Daoy (cell line): ENCODE measurements at regions not wholly inside any gene's neighbourhood (a gene's known extent, or its start where the extent isn't known, plus 50 kb on each side); places are given as distances from the start of the nearest gene placed in this dataset.
"Not testable (repeated sequence)": the region's sequence is repeated elsewhere in the genome, so short reads cannot be mapped to it uniquely, and the experiment has no call there.

Experiments
- DNase-seq: peaks from one replicate; pipeline ENCODE4 v3.0.0-alpha.2; 2015; ENCODE audit warnings: low read depth

DNA sequence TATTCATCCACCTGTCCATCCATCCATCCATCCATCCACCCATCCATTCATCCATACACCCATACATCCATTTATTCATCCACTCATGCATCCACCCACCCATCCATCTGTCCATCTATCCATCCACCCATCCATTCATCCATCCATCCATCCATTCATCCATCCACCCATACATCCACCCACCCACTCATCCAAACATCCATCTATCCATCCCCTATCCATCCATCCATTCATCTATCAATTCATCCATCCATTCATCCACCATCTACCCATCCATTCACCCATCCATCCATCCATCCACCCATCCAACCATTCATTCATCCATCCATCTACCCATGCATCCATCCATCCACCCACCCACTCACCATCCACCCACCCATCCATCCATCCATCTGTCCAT is 142.6 kb upstream of the SFSWAP start:
- no peak for DNase-seq

DNA sequence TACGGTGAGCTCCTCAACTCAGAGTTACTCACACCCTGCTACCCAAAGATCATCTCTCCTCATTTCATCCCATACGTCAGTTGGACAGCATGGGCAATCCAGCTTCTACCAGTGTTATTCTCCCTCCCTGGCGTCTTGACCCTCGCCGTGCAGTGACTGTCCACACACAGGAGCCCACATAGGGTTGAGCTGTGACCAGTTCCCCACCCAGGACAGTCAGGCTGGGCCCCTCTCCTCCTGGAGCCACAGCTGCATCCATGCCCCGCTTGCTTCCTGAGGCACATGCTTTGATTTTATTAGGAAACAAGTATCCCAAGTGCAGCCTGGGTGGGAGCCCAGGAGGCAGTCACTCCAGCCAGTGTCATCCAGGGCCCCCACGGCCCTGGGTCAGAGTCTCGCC is 140.3 kb upstream of the SFSWAP start:
- DNase-seq = no peak

DNA sequence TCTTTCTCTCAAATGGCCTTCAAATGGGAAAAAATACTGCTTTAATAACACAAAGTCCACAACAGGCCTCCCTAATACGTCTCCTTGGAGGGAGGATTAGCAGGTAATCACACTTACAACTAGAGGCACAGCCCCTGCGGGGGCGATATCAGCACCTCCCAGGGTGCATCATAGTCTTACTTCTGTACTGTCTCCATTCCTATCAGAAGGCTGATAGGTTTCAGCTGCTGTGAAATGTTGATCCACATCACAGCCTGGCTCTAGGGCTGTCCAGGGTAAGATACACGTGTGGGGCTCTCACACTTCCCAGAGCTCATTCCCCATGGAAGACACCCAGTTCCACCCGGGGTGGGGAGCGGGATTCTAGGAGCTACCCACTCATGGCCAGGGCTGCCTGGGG is 139.1 kb upstream of the SFSWAP start:
- no peak for DNase-seq

DNA sequence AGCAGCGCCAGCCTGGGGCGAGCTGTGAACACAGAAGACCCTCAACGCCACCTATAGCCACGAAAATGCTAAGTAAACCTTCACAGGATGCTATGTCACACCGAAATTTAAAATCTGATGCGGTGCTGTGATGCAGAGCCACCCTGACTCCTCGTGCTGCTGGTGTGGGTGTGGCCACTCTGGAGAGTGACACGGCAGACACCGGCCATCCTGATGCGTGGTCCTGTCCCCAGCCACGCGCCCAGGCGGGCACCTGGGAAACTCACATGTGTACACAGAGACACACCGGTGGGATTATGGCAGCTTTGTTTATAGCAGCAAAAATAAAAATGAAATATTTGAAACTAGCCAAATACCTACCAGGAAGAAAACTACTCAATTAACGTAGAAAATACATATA is 138.3 kb upstream of the SFSWAP start:
- no peak for DNase-seq

DNA sequence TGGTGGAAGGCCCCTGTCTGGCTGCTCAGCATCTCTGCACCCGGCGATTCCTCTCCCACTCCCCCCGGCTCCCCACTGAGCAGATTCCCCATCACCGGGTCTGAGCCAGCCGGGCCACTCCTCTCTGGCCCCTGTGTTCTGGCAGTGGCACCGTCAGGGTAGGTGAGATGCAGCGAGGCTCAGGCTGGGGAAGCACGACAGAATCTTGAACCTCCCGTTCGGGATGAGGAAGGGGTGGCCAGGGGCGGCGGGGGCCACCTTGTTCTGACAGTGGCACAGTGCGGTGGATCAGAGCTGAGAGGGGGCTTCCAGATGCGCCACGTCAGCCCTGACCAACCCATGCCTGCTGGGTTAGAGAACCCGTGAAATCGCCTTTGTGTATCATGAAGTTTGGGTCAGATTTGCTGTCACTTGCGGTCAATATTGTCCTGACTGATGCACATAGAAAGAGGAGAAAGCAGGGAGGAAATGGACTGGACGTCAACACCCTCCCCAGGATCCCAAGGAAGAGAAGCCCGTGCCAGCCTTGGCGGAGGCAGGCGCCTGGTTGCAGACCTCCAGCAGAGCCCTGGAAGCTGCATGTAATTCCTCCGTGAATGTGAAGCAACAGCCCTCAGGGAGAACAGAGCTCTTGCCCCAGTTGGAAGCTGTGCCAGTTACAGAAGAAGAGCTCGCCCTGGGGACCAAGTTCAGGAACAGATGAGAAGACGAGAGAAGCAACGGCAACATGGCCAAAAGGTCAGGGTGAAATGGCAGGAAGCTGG is 137.1 kb upstream of the SFSWAP start:
- DNase-seq = no peak

DNA sequence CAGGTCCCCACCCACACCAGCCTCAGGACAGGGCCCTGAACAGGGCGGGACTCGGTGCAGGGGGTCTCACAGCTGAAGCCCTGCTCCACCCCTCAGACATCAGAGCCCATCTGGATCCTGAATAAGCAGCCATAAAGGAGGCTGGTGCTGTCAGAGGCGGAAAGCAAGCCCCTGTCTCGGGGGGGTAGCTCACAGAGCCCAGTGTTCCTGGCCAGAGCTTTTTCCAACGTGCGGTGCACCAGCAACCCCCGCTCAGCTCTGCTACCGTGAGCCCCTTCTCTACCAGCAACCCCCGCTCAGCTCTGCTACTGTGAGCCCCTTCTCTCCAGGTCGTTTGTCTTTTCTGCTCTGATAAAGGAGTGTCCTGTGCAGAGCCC is 136.5 kb upstream of the SFSWAP start:
- no peak for DNase-seq

DNA sequence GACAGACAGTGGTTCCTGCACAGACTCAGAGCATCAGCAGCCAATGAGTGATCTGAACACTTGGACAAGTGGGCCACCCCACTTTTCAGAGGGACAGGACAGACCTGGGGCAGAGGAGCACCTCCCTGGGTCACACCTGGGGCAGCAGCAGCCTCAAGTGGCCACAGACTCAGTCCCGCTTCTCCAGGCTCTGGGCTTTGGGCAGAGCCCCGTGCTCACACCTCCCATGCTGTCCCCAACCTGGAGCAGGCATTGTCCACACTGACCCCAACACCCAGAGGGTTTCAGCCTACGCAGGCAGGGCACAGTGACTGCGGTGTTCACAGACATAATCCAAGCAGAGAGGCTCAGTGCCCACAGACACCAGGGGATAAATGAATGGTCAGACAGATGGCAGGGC is 135.5 kb upstream of the SFSWAP start:
- DNase-seq = no peak

DNA sequence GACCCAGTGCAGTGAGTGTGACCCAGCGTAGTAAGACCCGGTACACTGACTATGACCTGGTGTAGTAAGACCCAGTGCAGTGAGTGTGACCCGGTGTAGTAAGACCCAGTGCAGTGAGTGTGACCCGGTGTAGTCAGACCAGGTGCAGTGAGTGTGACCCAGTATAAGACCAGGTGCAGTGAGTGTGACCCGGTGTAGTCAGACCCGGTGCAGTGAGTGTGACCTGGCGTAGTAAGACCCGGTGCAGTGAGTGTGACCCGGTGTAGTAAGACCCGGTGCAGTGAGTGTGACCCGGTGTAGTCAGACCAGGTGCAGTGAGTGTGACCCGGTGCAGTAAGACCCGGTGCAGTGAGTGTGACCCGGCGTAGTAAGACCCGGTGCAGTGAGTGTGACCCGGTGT is 134.2 kb upstream of the SFSWAP start:
- not testable (repeated sequence) for DNase-seq

DNA sequence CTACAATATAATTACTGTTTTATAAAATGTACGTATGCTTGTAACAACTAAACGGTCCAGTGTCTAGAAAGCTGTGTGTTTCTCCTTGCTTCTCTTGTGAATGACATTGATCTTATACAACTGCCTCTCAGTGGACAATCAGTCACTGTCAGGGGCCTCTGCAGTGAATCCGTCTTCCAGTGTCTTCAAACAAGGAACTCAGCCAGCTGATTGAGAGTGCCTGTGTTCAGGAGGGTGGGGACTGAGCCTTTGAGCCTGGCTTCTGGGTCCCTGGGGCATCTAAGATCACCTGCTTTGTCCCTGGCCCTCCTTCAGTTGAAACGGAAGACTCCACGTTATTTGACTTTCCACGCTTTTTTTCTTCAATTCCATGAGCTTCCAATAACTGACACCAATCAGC is 133.1 kb upstream of the SFSWAP start:
- DNase-seq = no peak

DNA sequence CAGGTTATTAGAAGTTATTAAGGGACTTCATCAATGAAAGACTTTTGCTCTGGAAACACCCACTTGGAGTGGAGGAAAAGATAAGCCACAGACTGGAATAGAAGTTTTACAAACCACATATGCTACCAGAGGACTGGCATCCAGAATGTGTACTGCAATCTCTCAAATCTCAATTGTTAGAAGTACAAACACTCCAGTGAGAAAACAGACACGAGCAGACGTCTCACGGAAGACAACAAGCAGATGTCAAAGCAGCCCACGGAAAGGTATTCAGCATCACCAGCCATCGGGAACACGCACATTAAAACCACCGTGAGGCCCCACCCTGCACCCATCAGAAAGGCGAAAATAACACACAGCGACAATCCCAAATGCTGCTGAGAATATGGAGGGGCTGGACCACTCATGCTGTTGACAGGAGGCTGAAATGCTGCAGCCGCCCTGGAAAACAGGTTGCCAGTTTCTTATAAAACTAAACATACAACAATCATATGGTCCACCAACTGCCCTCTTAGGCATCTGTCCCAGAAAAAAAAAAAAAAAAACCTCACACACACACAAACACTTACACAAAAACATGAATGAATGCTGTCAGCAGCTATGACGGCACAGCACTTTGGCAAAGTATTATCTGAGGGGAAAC is 131.9 kb upstream of the SFSWAP start:
- no peak for DNase-seq

DNA sequence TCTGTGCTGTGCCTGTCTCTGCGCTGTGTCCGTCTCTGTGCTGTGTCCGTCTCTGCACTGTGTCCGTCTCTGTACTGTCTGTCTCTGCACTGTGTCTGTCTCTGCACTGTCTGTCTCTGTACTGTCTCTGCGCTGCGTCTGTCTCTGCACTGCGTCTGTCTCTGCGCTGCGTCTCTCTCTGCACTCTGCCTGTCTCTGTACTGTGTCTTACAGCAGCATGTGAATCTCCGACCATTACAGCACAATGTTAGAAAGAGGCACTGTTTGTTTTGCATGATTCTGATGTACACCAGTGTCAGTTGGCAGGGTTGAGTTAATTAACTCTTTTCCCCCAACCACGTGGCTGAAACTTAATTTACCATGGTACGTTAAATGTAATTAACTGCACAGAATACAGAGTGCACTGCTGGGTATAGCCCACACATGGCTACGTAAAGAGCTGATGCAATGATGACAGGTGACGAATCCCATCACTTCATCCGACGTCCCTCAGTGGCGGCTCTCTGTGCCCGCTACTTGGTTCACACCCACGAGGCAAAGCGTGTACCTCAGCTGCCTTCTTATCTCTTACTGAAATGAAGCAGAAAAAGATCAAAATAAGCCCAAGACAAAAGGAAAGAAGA is 127.7 kb upstream of the SFSWAP start:
- DNase-seq = no peak

DNA sequence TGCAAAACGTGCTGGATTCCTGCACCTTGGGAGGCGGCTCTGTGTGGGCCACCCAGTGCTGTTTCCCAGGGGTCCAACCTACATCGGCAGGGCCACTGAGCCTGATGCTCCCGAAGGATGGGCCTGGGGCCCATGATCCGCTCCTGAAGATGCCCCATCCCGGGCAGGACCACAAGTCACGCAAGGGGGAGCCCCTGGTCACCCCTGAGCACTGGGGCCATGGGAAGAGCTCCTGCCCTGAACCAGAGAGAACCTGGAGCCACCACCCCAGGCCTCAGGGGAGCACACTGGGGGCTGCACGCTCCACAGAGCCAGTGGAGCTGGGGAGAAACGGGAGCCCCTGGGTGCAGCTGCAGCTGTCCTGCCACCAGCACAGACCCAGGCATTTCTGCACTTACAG is 124.6 kb upstream of the SFSWAP start:
- DNase-seq = no peak

DNA sequence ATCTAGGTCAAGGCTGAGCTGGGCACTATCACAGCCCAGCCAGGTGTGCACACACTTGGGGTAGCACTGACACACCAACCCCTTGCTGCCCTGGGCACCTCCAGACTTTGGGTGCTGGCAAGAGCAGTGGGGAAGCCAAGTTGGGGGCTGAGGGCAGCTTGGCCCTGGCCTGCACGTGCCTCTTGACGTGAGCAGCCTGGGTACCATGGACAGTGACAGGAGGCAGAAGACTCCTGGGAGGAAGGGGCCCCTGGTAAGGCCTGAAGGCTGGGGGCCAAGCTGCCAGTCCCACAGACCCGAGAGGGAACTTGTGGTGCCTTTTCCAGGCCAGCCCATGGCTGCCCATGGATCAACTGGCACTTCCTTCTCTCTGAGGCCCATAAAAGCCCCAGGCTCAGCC is 124.1 kb upstream of the SFSWAP start:
- DNase-seq = no peak

DNA sequence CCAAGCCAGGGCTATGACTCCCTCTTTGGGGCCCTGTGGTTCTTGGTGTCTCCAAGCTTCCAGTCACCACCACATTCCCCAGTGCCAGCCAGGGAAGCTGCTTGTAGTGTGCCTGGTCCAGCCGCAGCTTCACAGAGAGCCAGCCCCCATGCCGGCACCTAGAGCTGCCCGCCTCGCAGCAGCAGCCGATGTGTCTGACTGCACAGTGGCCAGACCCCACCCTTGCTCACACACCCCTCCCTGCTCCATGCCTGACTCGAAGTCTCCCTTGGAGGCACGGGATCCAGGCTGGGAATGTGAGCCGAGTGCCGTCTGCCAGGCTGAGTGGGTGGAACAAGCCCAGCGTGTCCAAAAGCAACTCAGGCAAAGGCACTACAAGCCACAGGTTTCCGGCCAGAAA is 123.3 kb upstream of the SFSWAP start:
- no peak for DNase-seq

DNA sequence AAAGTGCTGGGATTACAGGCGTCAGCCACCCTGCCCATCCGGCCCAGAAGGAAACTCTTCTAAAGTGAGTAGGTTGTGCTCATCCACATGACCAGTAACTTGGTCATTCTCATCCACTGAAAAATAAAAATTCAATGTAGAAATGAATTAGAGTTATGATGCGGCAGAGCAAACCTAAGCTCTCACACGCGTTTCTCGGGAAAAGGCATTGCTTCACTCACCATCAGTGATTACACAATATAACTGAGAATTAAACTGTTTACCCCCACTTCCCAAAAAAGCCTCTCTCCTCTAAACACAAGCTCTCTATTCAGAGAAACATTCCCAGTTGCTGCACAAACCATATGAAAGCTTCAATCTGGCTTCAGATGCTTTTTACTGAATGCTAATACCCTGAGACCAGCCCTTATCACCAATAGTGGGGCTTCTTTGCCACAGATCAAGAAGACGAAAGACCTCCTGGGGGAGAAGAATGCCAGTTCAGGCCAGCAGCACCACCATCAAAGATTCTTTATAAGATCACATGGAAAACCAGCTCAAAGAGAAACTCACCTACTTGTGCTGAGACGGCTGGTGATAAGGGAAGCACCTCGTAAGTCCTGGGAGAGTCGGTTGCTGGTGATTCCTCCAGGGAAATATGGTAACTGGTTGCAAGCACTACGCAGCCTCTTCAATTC is 121.5 kb upstream of the SFSWAP start:
- DNase-seq = no peak

DNA sequence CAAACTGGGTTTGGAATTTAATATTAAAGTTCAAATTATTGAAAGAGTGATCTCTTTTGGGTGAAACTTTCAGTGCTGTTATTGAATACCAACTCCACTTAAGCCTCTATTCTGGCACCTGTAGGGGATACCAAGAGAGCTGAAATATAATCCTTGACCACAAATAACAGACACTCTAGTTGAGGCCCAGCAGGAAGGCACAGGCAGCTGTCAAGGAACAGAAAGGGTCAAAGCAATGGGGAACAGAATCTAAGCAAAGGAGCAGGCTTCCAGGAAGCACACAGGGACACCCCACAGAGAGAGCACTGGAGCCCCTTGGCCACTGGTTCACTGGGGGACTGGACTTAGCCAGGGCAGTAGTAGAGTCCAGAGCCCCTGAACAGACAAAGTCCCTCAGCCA is 120.9 kb upstream of the SFSWAP start:
- no peak for DNase-seq

DNA sequence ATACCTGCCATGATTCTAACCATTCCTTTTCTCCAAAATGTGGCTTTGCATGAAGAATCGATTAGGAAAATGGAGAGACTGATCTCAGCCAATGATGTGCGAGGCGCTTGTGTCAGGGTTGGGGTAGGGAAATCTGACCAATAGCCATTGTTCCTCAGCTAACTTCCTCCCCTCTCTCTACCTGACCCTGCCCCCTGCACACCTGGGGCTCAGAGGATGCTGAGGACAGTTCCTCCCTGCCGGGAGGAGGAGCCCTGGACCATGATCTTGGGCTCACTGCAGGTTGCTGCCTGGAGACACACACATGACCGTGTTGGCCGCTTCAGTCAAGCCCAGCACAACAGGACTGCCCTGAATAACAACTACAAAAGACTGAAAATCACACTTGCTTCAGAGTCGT is 119.8 kb upstream of the SFSWAP start:
- DNase-seq = no peak

DNA sequence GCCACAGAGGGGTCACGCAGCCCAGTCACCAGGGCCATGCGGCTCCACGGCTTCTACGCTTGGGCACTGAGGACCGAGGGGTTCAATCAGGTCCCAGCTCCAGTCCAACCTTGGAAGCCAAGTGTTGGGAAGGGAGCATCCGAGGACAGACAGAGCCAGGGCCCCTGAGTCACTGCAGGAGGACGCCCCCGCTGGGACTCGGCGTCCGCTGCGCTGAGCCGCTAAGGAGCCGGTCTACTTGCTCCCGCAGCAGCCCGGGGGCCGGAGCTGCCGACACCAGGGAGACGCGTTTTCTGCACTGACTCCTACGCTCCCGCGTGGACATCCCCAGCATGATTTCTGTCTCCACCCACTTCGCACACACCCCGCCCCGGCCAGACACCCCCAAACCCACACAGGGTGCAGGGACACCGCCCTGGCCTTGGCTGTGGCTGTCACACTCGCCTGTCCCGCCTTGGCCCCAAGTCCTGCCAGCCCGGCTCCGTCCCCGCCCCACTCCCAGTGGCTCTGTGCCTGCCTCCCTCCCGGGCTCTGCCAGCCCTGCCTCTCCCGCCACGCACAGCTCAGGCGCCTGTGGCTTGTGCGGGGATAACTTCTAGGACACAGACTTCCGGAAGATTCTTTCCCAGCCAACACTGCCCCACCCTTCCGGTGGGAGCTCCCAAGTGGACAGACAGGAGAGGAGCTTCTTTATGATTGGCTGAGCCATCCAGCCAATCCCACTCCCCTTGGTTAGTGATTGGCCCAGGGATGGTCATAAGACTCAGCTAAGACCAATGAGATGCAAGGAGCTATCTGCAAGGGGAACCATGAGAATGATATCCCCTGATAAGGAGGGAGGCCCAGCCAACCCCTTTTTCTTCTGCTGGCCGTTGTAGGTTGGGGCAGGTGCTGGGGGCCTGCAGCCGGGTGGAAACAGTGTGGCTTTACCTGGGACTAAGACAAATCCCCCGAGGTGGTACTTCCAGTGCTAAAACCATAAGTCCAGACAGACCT is 118.9 kb upstream of the SFSWAP start:
- peak; percentile 60 for DNase-seq

DNA sequence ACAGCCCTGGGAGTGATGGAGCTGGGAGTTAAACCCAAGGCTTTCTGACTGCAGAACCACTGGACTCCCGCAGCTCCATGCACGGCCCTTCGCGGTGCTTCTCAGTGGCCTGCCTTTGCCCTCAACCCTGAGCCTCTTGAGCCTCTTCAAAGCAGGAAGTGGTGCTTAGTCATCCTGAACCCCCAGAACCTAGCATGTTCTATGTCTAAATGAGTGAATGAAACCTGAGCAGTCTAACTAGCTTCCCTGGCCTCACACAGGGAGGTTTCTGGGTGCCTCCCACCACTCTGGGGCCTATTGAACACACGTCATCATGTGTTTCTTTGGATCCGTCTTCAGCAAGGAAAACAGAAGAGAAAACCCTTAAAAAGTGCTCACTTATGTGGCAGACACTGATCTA is 117.9 kb upstream of the SFSWAP start:
- DNase-seq = peak; percentile 57

DNA sequence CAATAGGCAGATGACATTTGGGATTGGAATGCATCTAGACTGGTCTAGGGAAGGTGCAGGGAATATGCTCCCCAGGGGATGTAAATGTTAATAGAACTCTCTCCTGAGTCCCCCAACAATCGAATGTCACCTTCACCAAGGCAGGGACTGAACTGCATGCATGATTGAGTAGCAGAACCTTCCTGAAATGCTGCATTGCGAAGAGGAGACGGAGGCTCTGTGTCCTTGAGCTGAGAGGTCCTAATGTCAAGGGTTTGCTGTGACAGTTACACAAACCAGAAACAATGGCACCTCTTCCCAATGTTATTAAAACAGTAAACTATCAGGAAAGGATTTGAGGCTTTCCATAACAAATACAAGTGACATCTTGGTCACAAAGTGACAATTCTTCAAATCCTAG is 117.5 kb upstream of the SFSWAP start:
- DNase-seq = no peak

DNA sequence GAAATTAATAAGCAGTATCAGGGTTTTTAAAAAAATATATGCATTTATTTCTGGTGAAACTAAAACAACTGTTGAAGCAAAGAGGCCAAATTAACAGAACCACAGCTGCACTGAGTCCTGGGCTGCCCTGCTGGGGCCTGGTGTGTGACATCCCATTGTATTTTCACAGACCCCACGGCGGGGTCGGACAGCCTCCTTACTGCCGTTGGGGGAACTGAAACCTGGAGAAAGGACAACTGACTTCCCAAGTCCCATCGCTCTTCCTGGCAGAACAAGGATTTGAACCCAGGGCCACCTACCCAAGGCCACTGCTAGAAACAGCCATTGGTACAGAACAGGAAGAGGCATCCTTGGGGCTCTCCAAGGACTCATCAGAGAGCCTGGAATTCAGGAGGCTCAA is 114.8 kb upstream of the SFSWAP start:
- no peak for DNase-seq

DNA sequence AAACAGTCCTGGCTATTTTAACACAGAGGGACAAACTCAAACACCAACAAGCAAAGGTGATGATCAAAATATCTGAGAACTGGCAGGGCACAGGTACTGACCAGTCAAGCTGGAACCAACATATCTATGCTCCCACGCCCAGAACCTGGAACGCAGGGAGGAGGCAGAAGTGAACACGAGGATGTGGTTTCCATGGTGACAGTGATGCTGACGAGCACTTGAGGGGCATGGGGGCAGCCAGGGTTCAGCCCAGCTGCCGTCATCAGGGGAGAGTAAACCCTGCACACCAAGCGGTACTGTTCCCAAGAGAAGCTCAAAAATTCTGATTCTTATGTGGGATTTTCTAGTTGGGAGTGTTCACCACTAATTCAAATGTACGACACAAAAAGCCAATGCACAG is 113.6 kb upstream of the SFSWAP start:
- no peak for DNase-seq
